Lung (tissue), 11 donors: ENCODE measurements at regions not wholly inside any gene's neighbourhood (a gene's known extent, or its start where the extent isn't known, plus 50 kb on each side); places are given as distances from the start of the nearest gene placed in this dataset.

Experiments used
- ATAC-seq: fragments of 200-7000 bp; cut with Tn5 transposase; one replicate; pipeline ENCODE4 v1.9.1; 2020; ENCODE audit warnings: moderate number of reproducible peaks; ENCODE audit not compliant: insufficient read depth, low FRiP score
- DNase-seq, 3 donors: peaks; one replicate each; pipeline ENCODE4 v3.0.0-alpha.2; 2013 to 2017
- H3K27ac ChIP-seq, 2 donors: one replicate each; pipeline ENCODE4 v1.5.1; 2013; ENCODE audit warnings: mild to moderate bottlenecking in 2 of 2, moderate library complexity in 2 of 2, control low read depth in 1 of 2, inconsistent platforms in 1 of 2, low read depth in 1 of 2, low read length in 1 of 2
- H3K27me3 ChIP-seq, 3 donors: one replicate each; pipeline ENCODE4 v1.5.1; 2013; ENCODE audit warnings: low read length in 2 of 3; ENCODE audit not compliant: control insufficient read depth in 3 of 3, insufficient read depth in 3 of 3
- H3K36me3 ChIP-seq, 4 donors: one replicate each; pipeline ENCODE4 v1.5.1; 2013; ENCODE audit warnings: low read length in 4 of 4, mild to moderate bottlenecking in 1 of 4, moderate library complexity in 1 of 4; ENCODE audit not compliant: control insufficient read depth in 4 of 4, insufficient read depth in 4 of 4
- H3K4me1 ChIP-seq, 5 donors: one replicate each; pipeline ENCODE4 v1.5.1; 2013; ENCODE audit warnings: low read length in 5 of 5, mild to moderate bottlenecking in 2 of 5, moderate library complexity in 1 of 5; ENCODE audit not compliant: control insufficient read depth in 5 of 5, insufficient read depth in 5 of 5
- H3K4me3 ChIP-seq: one replicate; pipeline ENCODE4 v1.5.1; 2013; ENCODE audit warnings: mild to moderate bottlenecking, control low read depth, moderate library complexity
- H3K9ac ChIP-seq, 2 donors: one replicate each; pipeline ENCODE4 v1.5.1; 2013; ENCODE audit warnings: low read length in 2 of 2, control low read depth in 1 of 2; ENCODE audit not compliant: insufficient read depth in 1 of 2
- H3K9me3 ChIP-seq, 4 donors: one replicate each; pipeline ENCODE4 v1.5.1; 2013; ENCODE audit warnings: low read length in 3 of 4, mild to moderate bottlenecking in 1 of 4, moderate library complexity in 1 of 4; ENCODE audit not compliant: control insufficient read depth in 4 of 4, insufficient read depth in 3 of 4
- CTCF ChIP-seq: IDR thresholded peaks from 2 replicates; pipeline ENCODE4 v1.5.1; 2012; ENCODE audit warnings: mild to moderate bottlenecking; ENCODE audit errors: control extremely low read depth, extremely low read depth
- WGBS, 2 donors: extraction: QIAGEN DNeasy Blood & Tissue Kit; methylation state at CpG; one replicate each; pipeline ENCODE4 v1.1.7; 2013; 5-methylcytosine and 5-hydroxymethylcytosine counted together
- donor health status: control.
- donor health status: control.
- donor health status: Bipolar disorder and iron deficiency.
- donor health status: healthy.
- donor health status: DM: yes; HTN: yes; CAD: no.

- Histone ChIP-seq H3K4me1 (no peaks in the 10 kb centered on the region), H3K9me3 (no peaks in the 10 kb centered on the region), H3K27me3 (no peaks in the 10 kb centered on the region), H3K4me3 (no peak overlapping the region), H3K27ac (no peak overlapping the region), H3K36me3 (no peaks in the 10 kb centered on the region), H3K9ac (no peak overlapping the region)
- ATAC-seq (no peak), DNase-seq (no peak)
- 96% methylated on average over 1 of the region's 1 CpG for WGBS, 2 donors
- TF ChIP-seq CTCF: no peak
These were observed 77.9 kb upstream of the GNPDA2 start for GRCh38 chr4:44804301-44804700.

- no peak overlapping the region for H3K4me3 ChIP-seq
- H3K27me3 ChIP-seq: no peaks in the 10 kb centered on the region
- H3K9ac ChIP-seq: no peak overlapping the region
- no peak overlapping the region for H3K27ac ChIP-seq
- no peak for ATAC-seq
- 49 to 68% methylated on average over 1 of the region's 1 CpG for WGBS, 2 donors
- TF ChIP-seq CTCF: no peak
- no peak for DNase-seq
- H3K36me3 ChIP-seq: no peaks in the 10 kb centered on the region
- no peaks in the 10 kb centered on the region for H3K4me1 ChIP-seq
- peaks cover 0 to 11% (median 5%) of the 10 kb centered on the region in 4 donors for H3K9me3 ChIP-seq
These were observed 75.0 kb upstream of the GNPDA2 start for GRCh38 chr4:44801384-44801783.

GRCh38 chr4:44791831-44792230, 65.5 kb upstream of the GNPDA2 start:
- WGBS, 2 donors: 72 to 79% methylated on average over 7 of the region's 7 CpGs

More at GRCh38 chr4:44791831-44792230, 65.5 kb upstream of the GNPDA2 start:
- Histone ChIP-seq H3K27me3 (no peaks in the 10 kb centered on the region), H3K4me1 (no peaks in the 10 kb centered on the region), H3K9me3 (peaks cover 0 to 5% (median 1%) of the 10 kb centered on the region in 4 donors), H3K4me3 (no peak overlapping the region), H3K36me3 (no peaks in the 10 kb centered on the region), H3K9ac (no peak overlapping the region), H3K27ac (no peak overlapping the region)
- no peak for TF ChIP-seq CTCF
- DNase-seq (no peak), ATAC-seq (no peak)
